ENCODE measurements at regions not wholly inside any gene's neighbourhood (a gene's known extent, or its start where the extent isn't known, plus 50 kb on each side); places are given as distances from the start of the nearest gene placed in this dataset.

GRCh38 chr1:60573726-60574409 is 500.3 kb upstream of the C1orf87 start:
- no peak for DNase-seq

- DNase-seq, result no peak
These were observed 499.6 kb upstream of the C1orf87 start for GRCh38 chr1:60573121-60573520.

DNA sequence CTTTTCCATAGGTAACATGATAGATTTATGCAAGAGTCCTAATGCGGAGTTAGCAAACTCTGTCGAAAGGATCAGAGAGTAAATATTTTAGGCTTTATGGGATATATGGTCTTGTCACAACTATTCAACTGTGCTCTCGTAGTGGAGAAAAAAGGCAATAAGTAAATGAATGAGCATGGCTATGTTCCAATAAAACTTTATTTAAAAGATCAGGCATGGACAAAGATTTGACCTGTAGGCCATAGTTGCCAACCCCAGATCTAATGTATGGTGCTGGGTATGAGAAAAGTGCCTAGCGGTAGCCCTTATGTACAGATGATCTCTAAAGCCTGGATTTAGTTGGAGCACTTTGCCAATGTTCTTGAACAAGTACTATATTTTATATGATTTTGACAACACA is 498.8 kb upstream of the C1orf87 start:
- DNase-seq, result no peak

DNA sequence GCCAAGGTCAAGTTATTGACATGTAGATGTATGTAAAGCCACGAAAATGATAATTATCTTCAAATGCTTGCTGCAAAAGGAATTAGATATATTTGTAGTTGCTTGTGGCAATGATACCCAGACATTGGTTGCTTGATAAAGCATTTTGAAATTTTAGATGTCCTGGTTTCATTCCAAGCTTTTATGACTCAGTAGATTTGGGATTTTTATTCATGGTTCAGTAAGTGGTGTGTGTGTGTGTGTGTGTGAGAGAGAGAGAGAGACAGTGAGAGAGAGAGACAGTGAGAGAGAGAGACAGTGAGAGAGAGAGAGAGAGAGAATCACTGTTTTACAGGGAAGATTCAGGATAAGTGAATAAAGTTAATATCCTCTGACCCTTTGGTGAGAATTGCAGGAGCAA is 498.2 kb upstream of the C1orf87 start:
- no peak for DNase-seq

DNA sequence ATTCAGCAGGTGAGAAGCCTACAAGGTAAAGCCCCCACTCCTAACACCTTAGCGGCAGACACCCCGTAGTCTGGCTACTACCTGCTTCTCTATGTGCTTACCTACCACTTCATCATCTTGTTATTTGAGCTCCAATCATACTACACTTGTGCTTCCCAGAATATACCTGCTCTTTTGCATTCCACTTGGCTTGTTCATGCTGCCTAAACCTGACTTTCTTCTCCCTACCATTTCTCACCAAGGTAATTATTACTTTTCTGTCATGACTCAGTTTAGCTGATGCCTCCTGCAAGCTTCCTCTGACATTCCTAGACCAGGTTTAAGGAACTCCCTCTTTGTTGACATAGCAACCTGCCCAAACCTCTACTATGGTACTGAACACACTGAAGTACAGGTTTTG is 495.6 kb upstream of the C1orf87 start:
- no peak for DNase-seq

DNA sequence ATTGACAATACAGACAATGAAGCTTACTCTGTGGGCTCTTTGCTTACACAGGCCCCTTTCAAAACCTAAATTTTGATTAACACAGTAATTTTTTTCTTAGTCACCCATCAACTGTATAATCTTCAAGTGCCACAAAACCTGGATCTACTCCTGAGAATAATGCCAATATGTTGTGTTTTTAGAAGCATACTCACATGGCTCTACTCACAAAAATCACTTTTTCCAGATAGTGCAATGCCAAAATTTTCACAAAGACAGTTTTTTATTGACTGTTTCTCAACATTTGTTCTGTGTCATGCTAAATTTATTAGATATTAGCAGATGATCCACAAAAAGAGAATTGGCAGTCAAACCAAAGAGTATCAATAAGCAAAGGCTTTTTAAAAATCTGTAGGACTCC is 493.7 kb upstream of the C1orf87 start:
- no peak for DNase-seq

GRCh38 chr1:60564916-60565750 is 491.6 kb upstream of the C1orf87 start:
- DNase-seq, result no peak

DNA sequence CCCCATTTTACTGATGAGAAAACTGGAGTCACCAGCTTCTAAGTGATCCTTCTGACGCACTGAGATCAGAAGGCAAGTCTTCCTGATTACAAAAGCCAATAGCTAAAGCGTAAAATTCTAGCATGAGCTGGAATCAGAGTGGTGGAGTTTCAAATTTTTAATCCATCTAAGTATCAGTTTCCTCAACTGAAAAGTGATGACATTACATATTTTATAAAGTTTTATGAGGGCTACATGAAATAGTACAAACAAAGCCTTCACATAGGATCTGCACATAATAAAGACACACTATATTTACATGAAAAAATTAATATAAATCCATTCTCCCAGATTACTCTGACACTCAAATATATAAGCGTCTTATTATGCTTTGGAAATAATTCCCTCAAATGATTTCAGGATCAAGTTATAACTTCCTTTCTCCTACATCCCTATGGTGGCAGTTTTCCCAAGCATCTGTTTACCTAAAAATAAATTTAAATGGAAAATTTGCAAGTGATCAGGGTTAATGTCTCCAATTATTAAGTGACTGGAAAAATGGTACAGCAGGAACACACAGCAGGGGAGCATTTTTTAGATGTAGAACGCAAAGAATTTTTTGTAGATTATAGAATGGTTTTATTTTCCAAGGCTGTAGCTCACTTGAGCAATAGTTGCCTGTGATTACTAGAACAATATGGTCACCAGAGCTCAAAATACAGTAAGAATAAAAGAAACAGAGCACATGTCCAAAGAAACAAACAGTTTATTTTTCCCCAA is 490.4 kb upstream of the C1orf87 start:
- DNase-seq, result no peak

GRCh38 chr1:60562740-60563139 is 489.2 kb upstream of the C1orf87 start:
- no peak for DNase-seq

DNA sequence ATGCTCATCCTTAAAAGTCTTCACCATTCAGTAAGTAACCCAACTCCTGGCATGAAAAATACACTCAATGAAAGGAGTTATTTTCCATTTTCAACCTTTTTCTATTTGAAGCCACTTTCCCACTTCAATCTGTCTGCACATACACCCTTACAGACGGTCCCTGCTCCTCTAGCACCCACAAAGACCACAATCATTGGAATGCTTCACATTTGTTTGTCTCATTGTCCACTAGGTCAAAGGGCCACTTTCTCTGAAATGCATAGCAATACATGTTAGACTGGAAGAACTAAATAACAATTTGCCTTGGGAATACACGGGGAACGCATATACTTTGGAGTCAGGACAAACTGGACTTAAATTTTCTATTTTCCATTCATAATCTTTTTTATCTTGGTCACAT is 487.1 kb upstream of the C1orf87 start:
- DNase-seq, result no peak

- no peak for DNase-seq
These were observed 484.7 kb upstream of the C1orf87 start for GRCh38 chr1:60558236-60558635.

DNA sequence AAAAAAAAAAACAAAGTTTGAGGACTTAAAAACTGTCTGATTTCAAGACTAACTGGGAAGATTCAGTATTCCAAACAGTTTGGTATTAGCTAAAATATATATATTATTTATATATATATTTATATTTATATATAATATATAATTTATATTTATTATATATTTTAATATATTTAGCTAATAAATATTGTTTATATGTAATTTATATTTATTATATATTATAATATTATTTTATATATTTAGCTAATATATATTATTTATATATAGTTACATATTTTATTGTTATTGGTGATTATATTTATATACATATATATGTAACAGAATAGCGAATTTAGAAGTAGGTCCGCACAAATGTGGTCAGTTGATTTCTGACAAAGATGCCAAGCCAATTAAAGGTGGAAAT is 480.2 kb upstream of the C1orf87 start:
- DNase-seq, result no peak

DNA sequence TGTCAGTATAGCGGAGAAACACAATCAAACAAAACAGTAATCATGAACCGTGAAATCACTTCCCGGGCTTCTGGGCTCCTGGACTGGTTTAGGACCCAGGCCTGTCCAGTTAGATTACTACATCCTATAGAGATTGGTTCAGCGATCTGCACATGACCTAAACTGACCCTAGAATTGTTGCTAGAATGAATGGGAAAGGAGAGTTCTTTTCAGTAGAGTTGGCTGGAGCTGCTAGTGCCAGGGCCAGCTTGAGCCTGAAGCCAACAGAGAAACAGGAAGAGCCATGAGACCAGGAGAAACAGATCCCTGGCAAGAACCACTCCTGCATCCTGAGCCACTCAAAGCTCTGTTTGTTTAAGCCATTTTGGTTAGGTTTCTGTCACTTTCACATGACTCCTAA is 474.3 kb upstream of the C1orf87 start:
- DNase-seq, result no peak

DNA sequence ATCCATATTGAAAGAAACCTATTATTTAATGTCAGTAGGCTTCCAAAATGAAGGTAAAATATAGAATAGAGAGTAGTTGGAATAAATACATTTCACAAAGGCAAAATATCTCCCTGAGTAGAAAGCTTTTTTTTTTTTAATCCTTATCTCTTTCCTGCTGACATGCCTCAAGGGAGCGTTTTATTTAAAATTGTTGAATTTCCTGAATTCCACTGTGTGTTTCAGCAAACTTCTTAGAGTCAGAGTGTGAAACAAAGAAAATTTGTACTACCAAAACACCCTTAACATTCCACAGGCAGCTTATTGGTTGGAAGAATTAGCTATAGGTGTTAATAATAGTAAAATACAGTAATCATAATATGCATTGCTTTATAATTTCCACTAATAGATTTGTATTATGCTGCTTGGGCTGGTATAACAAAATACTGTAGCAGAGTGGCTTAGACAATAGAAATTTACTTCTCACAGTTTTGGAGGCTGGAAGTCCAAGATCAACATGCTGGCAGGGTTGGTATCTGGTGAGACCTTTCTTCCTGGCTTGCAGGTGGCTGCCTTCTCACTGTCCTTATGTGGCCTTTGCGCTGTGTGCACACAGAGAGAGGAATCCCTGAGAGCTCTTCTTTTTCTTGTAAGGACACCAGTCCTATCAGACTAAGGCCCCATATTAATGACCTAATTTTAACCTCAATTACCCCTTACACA is 468.4 kb upstream of the C1orf87 start:
- no peak for DNase-seq

- no peak for DNase-seq
These were observed 466.6 kb upstream of the C1orf87 start for GRCh38 chr1:60540141-60540540.

- DNase-seq, result no peak
These were observed 462.1 kb upstream of the C1orf87 start for GRCh38 chr1:60535713-60536112.

GRCh38 chr1:60527567-60527966 is 454.0 kb upstream of the C1orf87 start:
- no peak for DNase-seq

GRCh38 chr1:60516996-60517395 is 443.4 kb upstream of the C1orf87 start:
- no peak for DNase-seq

GRCh38 chr1:60510162-60510561 is 436.6 kb upstream of the C1orf87 start:
- DNase-seq, result no peak

- DNase-seq, result no peak
These were observed 430.8 kb upstream of the C1orf87 start for GRCh38 chr1:60504206-60504840.

DNA sequence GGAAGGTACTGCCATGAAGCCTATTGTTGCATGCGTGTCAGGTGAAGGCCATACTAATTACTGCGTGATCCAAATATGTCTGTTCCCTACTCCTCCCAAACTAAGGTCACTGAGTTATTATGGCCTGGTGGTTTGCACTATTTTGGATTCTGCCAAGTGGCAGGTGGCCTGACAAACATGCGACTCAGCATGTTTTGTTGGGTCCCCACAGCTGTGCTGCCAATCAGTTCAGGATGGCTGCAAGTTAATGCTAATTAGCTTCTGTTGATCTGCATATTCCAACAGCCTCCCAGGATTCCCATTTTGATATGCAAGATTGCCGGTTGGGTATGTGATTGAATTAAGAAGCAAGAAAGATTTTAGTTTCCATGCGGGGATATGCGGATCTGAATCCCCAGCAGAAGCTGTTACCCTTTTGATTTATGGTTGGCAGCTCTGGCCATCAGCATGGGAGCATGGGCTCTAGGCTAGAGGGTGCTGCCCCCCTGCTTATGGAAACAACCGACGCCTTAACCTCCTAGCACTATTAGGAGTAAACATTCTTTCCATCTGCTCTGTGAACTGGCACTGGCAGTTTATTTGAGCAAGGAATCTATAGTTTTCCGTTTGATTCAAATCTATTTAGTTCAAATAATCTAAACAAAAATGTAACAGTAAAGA is 429.8 kb upstream of the C1orf87 start:
- DNase-seq, result no peak

- no peak for DNase-seq
These were observed 428.9 kb upstream of the C1orf87 start for GRCh38 chr1:60502506-60502905.
